Ishikawa (cell line): ENCODE measurements at regions not wholly inside any gene's neighbourhood (a gene's known extent, or its start where the extent isn't known, plus 50 kb on each side); places are given as distances from the start of the nearest gene placed in this dataset.

Experiments used
- CEBPB ChIP-seq: IDR thresholded peaks from 2 replicates; pipeline ENCODE4 v1.6.1; 2012
- CREB1 ChIP-seq: IDR thresholded peaks from 2 replicates; pipeline ENCODE4 v1.6.1; 2012; ENCODE audit warnings: low read depth
- EGR1 ChIP-seq: IDR thresholded peaks from 2 replicates; pipeline ENCODE4 v1.6.1; 2012
- EP300 ChIP-seq: IDR thresholded peaks from 2 replicates; pipeline ENCODE4 v1.6.1; 2012; ENCODE audit warnings: borderline replicate concordance
- FOXM1 ChIP-seq: IDR thresholded peaks from 2 replicates; pipeline ENCODE4 v1.6.1; 2012; ENCODE audit warnings: low read depth, borderline replicate concordance
- NFIC ChIP-seq: IDR thresholded peaks from 2 replicates; pipeline ENCODE4 v1.6.1; 2012
- RAD21 ChIP-seq: IDR thresholded peaks from 2 replicates; pipeline ENCODE4 v1.6.1; 2012; ENCODE audit warnings: low read depth
- TAF1 ChIP-seq: IDR thresholded peaks from 2 replicates; pipeline ENCODE4 v1.6.1; 2012; ENCODE audit warnings: low read depth, mild to moderate bottlenecking
- TCF12 ChIP-seq: IDR thresholded peaks from 2 replicates; pipeline ENCODE4 v1.6.1; 2012; ENCODE audit warnings: low read depth
- TEAD4 ChIP-seq: IDR thresholded peaks from 2 replicates; pipeline ENCODE4 v1.6.1; 2012
- YY1 ChIP-seq: IDR thresholded peaks from 2 replicates; pipeline ENCODE4 v1.6.1; 2012; ENCODE audit warnings: low read depth
- ZBTB7A ChIP-seq: IDR thresholded peaks from 2 replicates; pipeline ENCODE4 v1.6.1; 2012; ENCODE audit warnings: low read depth
- TF ChIP-seq, protein P1 (sequence below): IDR thresholded peaks from 2 replicates; pipeline ENCODE4 v1.6.1; 2012; ENCODE audit warnings: low read depth, mild to moderate bottlenecking
- TF ChIP-seq, protein P2 (sequence below): IDR thresholded peaks from 2 replicates; pipeline ENCODE4 v1.6.1; 2012
- TF ChIP-seq, protein P3 (sequence below): IDR thresholded peaks from 2 replicates; pipeline ENCODE4 v1.6.1; 2012

DNA sequence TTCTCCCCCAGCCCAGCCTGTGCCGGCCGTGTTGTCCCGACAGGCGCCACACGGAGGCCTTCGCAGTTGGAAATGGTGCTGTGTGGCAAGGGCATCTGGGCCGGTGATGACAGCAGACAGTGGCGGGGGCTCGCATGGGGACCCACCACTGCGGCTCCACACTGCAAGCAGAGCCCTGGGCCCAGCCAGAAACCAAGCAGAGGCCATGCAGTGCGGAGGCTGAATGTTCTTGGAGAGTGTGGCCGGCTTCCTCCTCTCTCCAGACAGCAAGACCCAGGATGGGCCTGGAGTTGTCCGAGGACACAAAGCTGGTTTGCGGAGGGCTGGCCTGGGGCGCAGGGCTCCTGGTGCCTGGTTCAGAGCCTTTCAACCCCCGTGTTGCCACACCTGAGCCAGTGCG, 104.6 kb downstream of the SIK1 start:
- TF ChIP-seq TAF1 = no peak
- TF ChIP-seq FOXM1 = no peak
- no peak for TF ChIP-seq NFIC
- no peak for TF ChIP-seq CEBPB

DNA sequence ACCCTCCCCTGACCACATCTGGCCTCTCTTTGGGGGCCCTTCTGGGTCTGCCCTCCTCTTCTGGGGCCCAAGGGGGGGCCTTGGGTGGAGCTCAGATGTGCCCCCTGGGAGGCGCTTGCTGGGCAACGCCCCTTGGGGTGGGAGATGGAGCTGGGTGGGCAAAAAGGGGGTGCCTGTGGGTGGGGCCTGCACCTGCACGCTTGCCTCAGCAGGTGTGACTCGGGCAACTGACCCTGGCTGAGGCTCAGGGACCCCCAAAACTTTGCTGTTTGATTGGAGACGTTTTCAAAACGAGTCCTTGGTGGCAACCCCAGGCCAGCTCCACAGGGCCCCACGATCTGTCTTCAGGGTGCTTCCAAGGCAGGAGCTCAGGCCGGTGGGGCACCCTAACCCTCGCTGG, 105.3 kb downstream of the SIK1 start:
- TF ChIP-seq, protein P1, sequence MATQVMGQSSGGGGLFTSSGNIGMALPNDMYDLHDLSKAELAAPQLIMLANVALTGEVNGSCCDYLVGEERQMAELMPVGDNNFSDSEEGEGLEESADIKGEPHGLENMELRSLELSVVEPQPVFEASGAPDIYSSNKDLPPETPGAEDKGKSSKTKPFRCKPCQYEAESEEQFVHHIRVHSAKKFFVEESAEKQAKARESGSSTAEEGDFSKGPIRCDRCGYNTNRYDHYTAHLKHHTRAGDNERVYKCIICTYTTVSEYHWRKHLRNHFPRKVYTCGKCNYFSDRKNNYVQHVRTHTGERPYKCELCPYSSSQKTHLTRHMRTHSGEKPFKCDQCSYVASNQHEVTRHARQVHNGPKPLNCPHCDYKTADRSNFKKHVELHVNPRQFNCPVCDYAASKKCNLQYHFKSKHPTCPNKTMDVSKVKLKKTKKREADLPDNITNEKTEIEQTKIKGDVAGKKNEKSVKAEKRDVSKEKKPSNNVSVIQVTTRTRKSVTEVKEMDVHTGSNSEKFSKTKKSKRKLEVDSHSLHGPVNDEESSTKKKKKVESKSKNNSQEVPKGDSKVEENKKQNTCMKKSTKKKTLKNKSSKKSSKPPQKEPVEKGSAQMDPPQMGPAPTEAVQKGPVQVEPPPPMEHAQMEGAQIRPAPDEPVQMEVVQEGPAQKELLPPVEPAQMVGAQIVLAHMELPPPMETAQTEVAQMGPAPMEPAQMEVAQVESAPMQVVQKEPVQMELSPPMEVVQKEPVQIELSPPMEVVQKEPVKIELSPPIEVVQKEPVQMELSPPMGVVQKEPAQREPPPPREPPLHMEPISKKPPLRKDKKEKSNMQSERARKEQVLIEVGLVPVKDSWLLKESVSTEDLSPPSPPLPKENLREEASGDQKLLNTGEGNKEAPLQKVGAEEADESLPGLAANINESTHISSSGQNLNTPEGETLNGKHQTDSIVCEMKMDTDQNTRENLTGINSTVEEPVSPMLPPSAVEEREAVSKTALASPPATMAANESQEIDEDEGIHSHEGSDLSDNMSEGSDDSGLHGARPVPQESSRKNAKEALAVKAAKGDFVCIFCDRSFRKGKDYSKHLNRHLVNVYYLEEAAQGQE = no peak
- TF ChIP-seq, protein P2, sequence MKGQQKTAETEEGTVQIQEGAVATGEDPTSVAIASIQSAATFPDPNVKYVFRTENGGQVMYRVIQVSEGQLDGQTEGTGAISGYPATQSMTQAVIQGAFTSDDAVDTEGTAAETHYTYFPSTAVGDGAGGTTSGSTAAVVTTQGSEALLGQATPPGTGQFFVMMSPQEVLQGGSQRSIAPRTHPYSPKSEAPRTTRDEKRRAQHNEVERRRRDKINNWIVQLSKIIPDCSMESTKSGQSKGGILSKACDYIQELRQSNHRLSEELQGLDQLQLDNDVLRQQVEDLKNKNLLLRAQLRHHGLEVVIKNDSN = no peak
- no peak for TF ChIP-seq YY1

DNA sequence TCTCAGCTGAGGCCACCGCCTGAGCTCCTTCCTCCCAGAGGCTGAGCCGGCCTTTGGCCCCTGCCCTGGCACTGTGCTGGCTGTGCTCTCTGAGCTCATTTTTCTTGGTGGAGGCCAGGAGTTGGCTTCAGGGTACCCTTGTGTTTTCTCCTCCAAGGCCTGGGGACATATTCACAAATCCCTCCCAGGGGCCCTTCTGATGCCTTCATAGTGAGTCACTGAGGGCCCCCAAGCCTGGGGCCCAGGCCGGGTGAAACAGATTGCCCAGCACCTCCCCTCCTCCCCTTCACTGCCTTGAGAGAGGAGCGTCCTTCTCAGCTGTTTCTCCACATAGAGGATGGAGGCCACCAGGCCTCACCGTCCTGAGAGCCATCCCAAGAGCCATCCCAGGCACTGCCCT, 105.8 kb downstream of the SIK1 start:
- TF ChIP-seq TEAD4 (no peak), TAF1 (no peak), EP300 (no peak), YY1 (no peak), ZBTB7A (no peak), FOXM1 (no peak), CEBPB (no peak), RAD21 (no peak), TCF12 (no peak), CREB1 (no peak), NFIC (no peak), EGR1 (no peak)
- TF ChIP-seq, protein P1 = no peak

DNA sequence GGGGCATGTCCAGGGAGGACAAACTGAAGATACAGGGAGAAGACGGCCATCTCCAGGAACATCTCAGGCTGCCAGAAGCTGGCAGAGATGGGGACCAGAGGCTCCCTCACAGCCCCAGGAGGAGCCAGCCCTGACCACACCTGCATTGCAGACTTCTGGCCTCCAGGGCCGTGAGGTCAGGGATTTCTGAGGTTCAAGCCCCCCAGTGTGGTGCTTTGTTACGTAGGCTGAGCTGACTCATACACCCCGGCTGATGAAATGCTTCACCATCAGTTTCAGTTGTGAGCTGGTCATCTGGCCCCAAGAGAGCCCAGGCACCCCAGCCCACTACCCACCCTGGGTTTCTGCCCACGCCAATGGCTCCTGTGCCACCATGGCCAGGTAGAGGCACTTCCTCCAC, 106.4 kb downstream of the SIK1 start:
- TF ChIP-seq, protein P2 = no peak

DNA sequence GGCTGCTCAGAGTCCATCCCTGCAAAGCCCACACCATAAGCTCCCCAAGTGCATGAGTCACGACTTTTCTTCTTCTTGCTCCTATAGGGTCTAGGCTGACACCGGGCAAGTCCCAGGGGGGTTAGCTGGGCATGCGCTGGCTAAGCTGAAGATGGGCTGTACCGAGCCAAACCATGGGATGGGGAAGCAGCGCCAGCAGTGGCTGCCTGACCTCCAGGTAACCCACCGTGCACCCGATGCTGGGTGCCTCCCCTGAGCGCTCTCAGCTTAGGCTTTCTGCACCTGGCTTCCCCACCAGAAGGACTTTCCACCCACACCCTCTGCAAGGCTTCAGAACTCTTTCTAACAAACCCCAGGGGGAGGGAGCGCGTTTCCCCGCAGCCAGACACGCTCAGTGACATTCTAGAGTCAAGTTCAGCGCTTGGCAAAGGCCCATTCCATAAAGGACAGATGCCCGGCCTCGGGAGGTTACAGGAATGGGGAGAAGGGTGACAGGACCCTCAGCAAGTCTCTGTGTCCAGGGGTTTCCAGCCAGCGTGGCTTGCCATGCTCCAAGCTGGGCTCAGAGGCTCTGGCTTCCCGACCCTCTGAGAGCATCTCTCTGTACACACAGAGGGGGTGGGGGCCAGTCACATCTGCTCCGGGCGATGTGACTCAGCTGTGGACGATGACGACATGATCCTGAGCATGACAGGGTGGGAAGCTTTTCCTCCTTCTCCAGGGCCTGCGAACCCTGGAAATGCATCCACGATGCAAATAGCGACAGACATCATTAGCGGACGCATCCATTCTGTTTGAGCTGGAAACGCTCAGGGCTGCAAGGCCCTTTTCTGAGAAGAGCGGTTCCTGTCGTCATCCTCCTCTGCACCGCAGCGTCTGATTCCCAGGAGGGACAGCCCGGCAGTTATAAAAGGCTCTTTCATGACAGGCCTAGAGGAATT, 107.8 kb downstream of the SIK1 start:
- no peak for TF ChIP-seq YY1
- TF ChIP-seq TAF1 = no peak
- no peak for TF ChIP-seq EP300
- TF ChIP-seq, protein P2 = no peak
- TF ChIP-seq, protein P1 = no peak
- TF ChIP-seq, protein P3, sequence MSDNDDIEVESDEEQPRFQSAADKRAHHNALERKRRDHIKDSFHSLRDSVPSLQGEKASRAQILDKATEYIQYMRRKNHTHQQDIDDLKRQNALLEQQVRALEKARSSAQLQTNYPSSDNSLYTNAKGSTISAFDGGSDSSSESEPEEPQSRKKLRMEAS = no peak
- TF ChIP-seq EGR1 = no peak
- no peak for TF ChIP-seq CEBPB
- no peak for TF ChIP-seq TCF12
- no peak for TF ChIP-seq FOXM1
- no peak for TF ChIP-seq NFIC
